GM21737 (cell line): ENCODE measurements at regions not wholly inside any gene's neighbourhood (a gene's known extent, or its start where the extent isn't known, plus 50 kb on each side); places are given as distances from the start of the nearest gene placed in this dataset.
"Not testable (repeated sequence)": the region's sequence is repeated elsewhere in the genome, so short reads cannot be mapped to it uniquely, and the experiment has no call there.

Source experiments
- ATAC-seq: cut with Tn5 transposase; IDR thresholded peaks from one replicate; pipeline ENCODE4 v1.9.1; 2021; ENCODE audit warnings: mild to moderate bottlenecking, moderate library complexity; ENCODE audit not compliant: unreplicated experiment

DNA sequence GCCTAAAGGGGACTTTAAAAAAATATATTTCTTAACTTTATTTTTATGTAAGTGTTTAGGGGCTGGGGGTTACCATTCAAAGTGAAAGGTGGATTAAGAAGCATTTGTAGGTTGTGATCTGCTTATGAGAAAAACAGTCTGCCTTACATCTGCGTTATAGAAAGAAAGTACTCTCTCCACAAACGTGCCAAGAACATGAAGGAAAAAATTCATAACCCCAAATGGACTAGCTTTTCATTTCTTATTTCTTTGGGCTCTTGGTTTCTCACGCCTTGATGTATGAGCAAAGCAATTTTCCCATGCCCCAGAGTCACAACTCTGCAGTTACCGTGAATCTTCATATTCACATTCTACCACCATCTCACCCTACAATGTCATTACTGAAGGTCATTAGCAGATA, 1165.1 kb upstream of the ADGRL4 start:
- no peak for ATAC-seq

DNA sequence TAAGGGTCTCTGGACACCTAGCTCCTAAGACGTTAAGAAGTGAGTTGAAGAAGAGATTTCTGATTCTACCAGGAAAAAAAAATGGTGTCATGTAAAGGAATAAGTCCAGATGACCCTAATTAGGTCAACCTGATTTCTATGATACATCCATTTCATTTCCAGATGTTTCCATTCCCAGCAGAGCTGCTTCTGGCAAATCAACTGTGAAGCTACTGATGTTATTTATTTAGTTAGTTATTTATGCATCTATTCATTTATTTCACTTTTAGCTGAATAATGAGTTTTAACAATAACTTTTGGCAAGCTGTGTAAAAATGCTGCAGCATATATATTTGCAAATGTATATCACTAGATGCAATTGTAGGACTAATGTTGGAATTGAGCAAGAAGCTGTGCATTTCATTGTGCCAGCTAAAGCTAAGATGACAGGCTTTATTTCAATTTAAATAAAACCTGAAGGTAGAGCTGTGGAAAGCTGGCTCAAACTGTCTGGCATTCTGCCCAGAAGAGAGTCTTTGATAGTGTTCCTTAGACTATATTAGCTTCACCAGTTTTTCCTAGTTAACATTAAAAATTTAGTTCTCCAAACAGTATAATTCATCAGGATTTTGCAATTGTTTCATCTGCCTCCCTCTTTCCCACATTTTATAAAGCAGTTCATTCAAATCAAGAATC, 1164.4 kb upstream of the ADGRL4 start:
- no peak for ATAC-seq

GRCh38 chr1:80164150-80164549, 1157.6 kb upstream of the ADGRL4 start:
- ATAC-seq, result no peak

- ATAC-seq, result no peak
These were observed 1157.2 kb upstream of the ADGRL4 start for GRCh38 chr1:80163686-80164085.

DNA sequence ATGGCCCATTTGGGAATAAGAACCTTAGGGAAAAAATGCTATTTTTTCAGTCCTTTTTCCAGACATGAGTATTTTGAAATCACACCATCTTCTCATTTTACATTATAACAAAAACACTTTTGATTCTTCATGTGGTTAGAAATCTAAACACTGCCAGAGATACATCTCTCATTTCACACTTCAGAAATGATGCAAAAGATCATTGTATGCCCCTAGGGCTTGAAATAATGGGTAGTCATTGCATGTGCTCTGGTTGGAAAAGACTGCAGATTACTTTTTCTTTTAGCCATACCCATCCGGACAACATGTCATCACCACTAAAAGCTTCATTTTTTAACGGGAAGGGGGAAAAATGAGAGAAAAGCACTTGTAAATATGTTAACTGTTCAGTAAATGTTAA, 1152.2 kb upstream of the ADGRL4 start:
- ATAC-seq, result no peak

GRCh38 chr1:80158266-80158665, 1151.7 kb upstream of the ADGRL4 start:
- no peak for ATAC-seq

- no peak for ATAC-seq
These were observed 1148.8 kb upstream of the ADGRL4 start for GRCh38 chr1:80155371-80155770.

DNA sequence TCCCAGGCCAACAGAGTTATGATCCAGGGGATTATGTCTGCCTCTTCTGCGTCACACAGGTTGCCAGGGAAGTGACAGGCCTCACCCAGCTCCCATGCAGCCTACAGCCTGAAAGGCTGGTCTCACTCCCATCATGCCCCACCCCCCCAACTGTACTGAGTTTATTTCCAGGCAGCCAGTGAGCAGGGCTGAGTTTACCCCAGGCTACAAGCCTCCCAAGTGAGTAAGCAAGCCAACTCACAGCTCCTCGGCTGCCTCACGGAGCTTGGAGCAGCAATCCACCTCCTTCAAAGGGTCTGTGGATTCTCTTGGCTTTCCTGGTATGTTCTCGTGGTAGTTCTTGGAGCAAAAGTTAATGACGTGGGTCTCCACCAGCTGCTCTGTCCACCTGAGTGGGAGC, 1147.6 kb upstream of the ADGRL4 start:
- ATAC-seq, result no peak

GRCh38 chr1:80153762-80154161, 1147.2 kb upstream of the ADGRL4 start:
- ATAC-seq, result no peak

GRCh38 chr1:80143361-80143760, 1136.8 kb upstream of the ADGRL4 start:
- no peak for ATAC-seq

DNA sequence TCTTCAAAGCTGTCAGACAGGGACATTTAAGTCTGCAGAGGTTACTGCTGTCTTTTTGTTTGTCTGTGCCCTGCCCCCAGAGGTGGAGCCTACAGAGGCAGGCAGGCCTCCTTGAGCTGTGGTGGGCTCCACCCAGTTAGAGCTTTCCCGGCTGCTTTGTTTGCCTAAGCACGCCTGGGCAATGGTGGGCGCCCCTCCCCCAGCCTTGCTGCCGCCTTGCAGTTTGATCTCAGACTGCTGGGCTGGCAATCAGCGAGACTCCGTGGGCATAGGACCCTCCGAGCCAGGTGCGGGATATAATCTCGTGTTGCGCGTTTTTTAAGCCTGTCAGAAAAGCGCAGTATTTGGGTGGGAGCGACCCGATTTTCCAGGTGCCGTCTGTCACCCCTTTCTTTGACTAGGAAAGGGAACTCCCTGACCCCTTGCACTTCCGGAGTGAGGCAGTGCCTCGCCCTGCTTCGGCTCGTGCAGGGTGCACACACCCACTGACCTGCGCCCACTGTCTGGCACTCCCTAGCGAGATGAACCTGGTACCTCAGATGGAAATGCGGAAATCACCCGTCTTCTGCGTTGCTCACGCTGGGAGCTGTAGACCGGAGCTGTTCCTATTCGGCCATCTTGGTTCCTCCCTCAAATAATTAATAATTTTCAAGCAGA, 1131.5 kb upstream of the ADGRL4 start:
- ATAC-seq, result not testable (repeated sequence)

GRCh38 chr1:80113168-80114038, 1106.9 kb upstream of the ADGRL4 start:
- ATAC-seq, result no peak

- no peak for ATAC-seq
These were observed 1094.6 kb upstream of the ADGRL4 start for GRCh38 chr1:80101159-80101558.

- no peak for ATAC-seq
These were observed 1093.2 kb upstream of the ADGRL4 start for GRCh38 chr1:80099713-80100112.

DNA sequence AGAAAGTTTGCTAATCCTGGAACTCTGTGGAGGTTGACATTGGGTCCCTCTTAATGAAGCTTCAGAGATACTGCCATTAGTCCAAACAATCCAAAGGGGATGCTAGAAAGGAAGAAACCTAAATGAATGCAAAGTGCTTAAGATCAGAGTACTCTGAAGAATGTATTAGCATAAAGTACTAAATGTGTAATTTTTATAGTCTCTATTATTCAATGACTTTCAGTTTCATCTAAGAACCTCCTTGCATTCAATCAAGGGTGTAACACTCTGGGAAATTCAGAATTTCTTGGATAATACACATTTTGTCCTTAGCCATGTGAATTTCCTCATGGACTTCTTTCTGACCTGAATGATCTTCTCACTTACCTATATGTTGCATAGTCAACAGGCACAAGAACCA, 1078.5 kb upstream of the ADGRL4 start:
- no peak for ATAC-seq

GRCh38 chr1:80083892-80084291, 1077.4 kb upstream of the ADGRL4 start:
- no peak for ATAC-seq

GRCh38 chr1:80076469-80076868, 1069.9 kb upstream of the ADGRL4 start:
- no peak for ATAC-seq

DNA sequence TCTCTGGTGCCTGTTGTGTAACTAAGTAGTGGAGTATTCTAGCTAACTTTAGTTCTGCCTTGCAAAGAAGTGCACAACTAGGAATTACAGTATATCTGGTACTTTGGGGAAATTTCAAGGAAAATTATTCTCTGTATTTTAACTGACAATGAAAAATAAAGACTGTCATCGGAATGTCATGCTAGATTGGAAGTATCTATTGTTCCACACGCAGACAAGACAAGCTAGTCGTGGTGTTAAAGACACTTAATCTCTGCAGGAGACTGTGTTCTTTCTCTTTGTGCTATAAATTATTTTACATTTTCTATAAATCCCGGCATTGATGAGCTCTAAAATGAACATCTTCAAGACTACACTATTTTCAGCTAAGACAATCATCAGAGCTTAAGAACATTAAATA, 1068.8 kb upstream of the ADGRL4 start:
- no peak for ATAC-seq

GRCh38 chr1:80072563-80072962, 1066.0 kb upstream of the ADGRL4 start:
- ATAC-seq, result no peak

GRCh38 chr1:80066060-80066459, 1059.5 kb upstream of the ADGRL4 start:
- ATAC-seq, result no peak

DNA sequence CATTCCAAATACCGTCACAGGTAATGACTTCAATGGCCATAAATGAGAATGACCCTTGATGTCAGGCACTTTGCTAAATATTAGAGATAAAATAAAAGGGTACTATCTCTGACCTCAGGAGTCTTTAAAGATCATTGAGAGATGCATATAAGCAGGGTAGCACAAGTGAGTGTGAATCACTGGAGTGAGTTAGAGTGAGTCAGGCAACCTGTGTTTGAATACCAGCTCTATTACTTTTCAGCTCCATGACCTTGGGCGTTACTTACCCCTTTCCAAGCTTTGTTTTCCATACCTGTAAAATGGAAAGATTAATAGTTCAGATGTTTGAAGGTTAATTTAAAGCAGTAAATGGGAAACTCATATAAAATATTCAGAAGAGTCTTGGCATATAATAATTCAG, 1058.0 kb upstream of the ADGRL4 start:
- ATAC-seq, result no peak

GRCh38 chr1:80059940-80060339, 1053.4 kb upstream of the ADGRL4 start:
- no peak for ATAC-seq
